ENCODE measurements at regions not wholly inside any gene's neighbourhood (a gene's known extent, or its start where the extent isn't known, plus 50 kb on each side); places are given as distances from the start of the nearest gene placed in this dataset.

DNA sequence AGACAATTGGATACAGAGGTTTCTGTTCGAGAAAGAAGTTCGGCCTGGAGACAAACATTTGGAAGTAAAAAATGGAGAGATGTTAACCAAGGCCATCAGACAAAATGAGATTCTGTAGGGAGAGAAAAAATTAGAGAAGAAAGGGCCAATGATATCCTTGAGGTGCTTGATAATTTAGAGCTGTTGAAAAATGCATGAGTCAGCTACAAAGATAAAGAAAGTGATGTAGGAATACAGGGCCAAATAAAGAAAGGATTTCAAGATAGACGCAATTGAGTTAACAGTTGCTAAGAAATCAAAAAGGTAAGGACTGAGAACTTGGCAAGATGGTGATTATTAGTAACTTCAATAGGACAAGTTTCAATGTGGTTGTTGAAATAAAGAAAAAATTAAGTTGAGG, 384.2 kb upstream of the SEMA3A start:
- no peak for TF ChIP-seq MAZ (IDR thresholded peaks at IDR 0.05; ENCODE audit: borderline replicate concordance, low read depth, low read length)
- no peak for TF ChIP-seq RNF2 (IDR thresholded peaks at IDR 0.05; ENCODE audit: borderline replicate concordance, low read depth)
- no peak for TF ChIP-seq CEBPB (IDR thresholded peaks at IDR 0.05)
- no peak for TF ChIP-seq TP53 (CRISPR knock-in tag; IDR thresholded peaks at IDR 0.05)
- peak; percentile 62 for TF ChIP-seq MAFK (IDR thresholded peaks at IDR 0.05; ENCODE audit: partially characterized antibody)
- TF ChIP-seq, protein P1, sequence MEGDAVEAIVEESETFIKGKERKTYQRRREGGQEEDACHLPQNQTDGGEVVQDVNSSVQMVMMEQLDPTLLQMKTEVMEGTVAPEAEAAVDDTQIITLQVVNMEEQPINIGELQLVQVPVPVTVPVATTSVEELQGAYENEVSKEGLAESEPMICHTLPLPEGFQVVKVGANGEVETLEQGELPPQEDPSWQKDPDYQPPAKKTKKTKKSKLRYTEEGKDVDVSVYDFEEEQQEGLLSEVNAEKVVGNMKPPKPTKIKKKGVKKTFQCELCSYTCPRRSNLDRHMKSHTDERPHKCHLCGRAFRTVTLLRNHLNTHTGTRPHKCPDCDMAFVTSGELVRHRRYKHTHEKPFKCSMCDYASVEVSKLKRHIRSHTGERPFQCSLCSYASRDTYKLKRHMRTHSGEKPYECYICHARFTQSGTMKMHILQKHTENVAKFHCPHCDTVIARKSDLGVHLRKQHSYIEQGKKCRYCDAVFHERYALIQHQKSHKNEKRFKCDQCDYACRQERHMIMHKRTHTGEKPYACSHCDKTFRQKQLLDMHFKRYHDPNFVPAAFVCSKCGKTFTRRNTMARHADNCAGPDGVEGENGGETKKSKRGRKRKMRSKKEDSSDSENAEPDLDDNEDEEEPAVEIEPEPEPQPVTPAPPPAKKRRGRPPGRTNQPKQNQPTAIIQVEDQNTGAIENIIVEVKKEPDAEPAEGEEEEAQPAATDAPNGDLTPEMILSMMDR (IDR thresholded peaks at IDR 0.05) = no peak
- WGBS (ENCODE audit: missing lambda C conversion rate) = 86% methylated on average over 3 of the region's 3 CpGs
- Histone ChIP-seq H3K4me3 (no peak overlapping the region), H3K4me1 (no peaks in the 10 kb centered on the region), H3K9me3 (no peaks in the 10 kb centered on the region), H3K27ac (no peak overlapping the region), H3K4me2 (no peak overlapping the region)
- DNase-seq (ENCODE audit: low read depth in 1 of 2, low spot score in 1 of 2) = no peak
- no peak for FAIRE-seq
- POLR2A ChIA-PET = no interaction called here
- ATAC-seq = no peak
- CTCF ChIA-PET = interaction anchor here (0.6 kb wide), 1 partner anchor 82 kb away, joined by 3 read pairs; no protein-coding TSS in a partner anchor

DNA sequence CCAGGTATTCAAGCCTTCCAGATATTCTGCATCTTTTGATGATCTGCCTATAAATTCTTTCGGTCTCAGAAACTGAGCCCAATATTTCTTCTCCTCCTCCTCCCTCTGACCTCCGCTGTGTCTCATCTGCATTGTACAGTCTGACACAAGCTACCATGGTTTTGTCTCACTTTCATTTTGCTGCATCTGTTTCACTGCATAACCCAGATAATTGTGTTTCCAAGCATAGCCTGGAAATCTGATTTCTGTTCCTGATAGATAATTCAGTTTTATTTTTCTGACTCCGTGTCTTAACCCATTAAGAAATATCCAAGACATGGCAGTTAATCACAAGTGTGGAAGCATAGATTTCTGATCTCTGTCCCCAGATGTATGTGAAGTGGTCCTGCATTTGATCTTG, 374.2 kb upstream of the SEMA3A start:
- DNase-seq (ENCODE audit: low read depth in 1 of 2, low spot score in 1 of 2) = no peak
- no peak overlapping the region for H3K4me2 ChIP-seq
- no peak for ATAC-seq
- no peaks in the 10 kb centered on the region for H3K9me3 ChIP-seq
- WGBS (ENCODE audit: missing lambda C conversion rate) = 95% methylated on average over 3 of the region's 3 CpGs
- ChIA-PET POLR2A (no interaction called here), CTCF (no interaction called here)
- no peak overlapping the region for H3K27ac ChIP-seq
- TF ChIP-seq ZNF302 (CRISPR knock-in tag; IDR thresholded peaks at IDR 0.05) (no peak), SREBF2 (IDR thresholded peaks at IDR 0.05) (no peak), HOXA7 (CRISPR knock-in tag; IDR thresholded peaks at IDR 0.05) (no peak), POLR2A (IDR thresholded peaks at IDR 0.05; ENCODE audit: low read length) (no peak), TFCP2L1 (CRISPR knock-in tag; IDR thresholded peaks at IDR 0.05) (no peak), KDM1A (IDR thresholded peaks at IDR 0.05; ENCODE audit: low read depth) (no peak), JUNB (IDR thresholded peaks at IDR 0.05) (no peak), NR3C1 (IDR thresholded peaks at IDR 0.05) (no peak), HDAC2 (IDR thresholded peaks at IDR 0.05) (no peak), BHLHE40 (IDR thresholded peaks at IDR 0.05; ENCODE audit: low read depth, low read length) (no peak), MAFK (IDR thresholded peaks at IDR 0.05; ENCODE audit: partially characterized antibody) (no peak), HOXB5 (CRISPR knock-in tag; IDR thresholded peaks at IDR 0.05) (no peak), RARB (CRISPR knock-in tag; IDR thresholded peaks at IDR 0.05) (no peak), FOSB (CRISPR knock-in tag; IDR thresholded peaks at IDR 0.05) (no peak), JUN (IDR thresholded peaks at IDR 0.05) (no peak), HEYL (CRISPR knock-in tag; IDR thresholded peaks at IDR 0.05) (no peak)
- TF ChIP-seq, protein P2, sequence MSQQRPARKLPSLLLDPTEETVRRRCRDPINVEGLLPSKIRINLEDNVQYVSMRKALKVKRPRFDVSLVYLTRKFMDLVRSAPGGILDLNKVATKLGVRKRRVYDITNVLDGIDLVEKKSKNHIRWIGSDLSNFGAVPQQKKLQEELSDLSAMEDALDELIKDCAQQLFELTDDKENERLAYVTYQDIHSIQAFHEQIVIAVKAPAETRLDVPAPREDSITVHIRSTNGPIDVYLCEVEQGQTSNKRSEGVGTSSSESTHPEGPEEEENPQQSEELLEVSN (IDR thresholded peaks at IDR 0.05; ENCODE audit: borderline replicate concordance, low read depth) = no peak
- TF ChIP-seq, protein P3, sequence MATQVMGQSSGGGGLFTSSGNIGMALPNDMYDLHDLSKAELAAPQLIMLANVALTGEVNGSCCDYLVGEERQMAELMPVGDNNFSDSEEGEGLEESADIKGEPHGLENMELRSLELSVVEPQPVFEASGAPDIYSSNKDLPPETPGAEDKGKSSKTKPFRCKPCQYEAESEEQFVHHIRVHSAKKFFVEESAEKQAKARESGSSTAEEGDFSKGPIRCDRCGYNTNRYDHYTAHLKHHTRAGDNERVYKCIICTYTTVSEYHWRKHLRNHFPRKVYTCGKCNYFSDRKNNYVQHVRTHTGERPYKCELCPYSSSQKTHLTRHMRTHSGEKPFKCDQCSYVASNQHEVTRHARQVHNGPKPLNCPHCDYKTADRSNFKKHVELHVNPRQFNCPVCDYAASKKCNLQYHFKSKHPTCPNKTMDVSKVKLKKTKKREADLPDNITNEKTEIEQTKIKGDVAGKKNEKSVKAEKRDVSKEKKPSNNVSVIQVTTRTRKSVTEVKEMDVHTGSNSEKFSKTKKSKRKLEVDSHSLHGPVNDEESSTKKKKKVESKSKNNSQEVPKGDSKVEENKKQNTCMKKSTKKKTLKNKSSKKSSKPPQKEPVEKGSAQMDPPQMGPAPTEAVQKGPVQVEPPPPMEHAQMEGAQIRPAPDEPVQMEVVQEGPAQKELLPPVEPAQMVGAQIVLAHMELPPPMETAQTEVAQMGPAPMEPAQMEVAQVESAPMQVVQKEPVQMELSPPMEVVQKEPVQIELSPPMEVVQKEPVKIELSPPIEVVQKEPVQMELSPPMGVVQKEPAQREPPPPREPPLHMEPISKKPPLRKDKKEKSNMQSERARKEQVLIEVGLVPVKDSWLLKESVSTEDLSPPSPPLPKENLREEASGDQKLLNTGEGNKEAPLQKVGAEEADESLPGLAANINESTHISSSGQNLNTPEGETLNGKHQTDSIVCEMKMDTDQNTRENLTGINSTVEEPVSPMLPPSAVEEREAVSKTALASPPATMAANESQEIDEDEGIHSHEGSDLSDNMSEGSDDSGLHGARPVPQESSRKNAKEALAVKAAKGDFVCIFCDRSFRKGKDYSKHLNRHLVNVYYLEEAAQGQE (IDR thresholded peaks at IDR 0.05) = no peak
- TF ChIP-seq, protein P4, sequence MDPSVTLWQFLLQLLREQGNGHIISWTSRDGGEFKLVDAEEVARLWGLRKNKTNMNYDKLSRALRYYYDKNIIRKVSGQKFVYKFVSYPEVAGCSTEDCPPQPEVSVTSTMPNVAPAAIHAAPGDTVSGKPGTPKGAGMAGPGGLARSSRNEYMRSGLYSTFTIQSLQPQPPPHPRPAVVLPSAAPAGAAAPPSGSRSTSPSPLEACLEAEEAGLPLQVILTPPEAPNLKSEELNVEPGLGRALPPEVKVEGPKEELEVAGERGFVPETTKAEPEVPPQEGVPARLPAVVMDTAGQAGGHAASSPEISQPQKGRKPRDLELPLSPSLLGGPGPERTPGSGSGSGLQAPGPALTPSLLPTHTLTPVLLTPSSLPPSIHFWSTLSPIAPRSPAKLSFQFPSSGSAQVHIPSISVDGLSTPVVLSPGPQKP (IDR thresholded peaks at IDR 0.05; ENCODE audit: low read depth, low read length) = no peak
- TF ChIP-seq, protein P5, sequence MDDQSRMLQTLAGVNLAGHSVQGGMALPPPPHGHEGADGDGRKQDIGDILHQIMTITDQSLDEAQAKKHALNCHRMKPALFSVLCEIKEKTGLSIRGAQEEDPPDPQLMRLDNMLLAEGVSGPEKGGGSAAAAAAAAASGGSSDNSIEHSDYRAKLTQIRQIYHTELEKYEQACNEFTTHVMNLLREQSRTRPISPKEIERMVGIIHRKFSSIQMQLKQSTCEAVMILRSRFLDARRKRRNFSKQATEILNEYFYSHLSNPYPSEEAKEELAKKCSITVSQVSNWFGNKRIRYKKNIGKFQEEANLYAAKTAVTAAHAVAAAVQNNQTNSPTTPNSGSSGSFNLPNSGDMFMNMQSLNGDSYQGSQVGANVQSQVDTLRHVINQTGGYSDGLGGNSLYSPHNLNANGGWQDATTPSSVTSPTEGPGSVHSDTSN (IDR thresholded peaks at IDR 0.05) = no peak
- no peak overlapping the region for H3K4me3 ChIP-seq
- H3K4me1 ChIP-seq = no peaks in the 10 kb centered on the region
- FAIRE-seq = no peak
